ENCODE measurements at regions not wholly inside any gene's neighbourhood (a gene's known extent, or its start where the extent isn't known, plus 50 kb on each side); places are given as distances from the start of the nearest gene placed in this dataset.
A peak's percentile ranks its signal among the peaks of the same experiment; 100 is the strongest.

GRCh38 chr4:111537165-111537564, 608.1 kb upstream of the FAM241A start:
- 4% methylated on average over 2 of the region's 2 CpGs for WGBS (ENCODE audit: insufficient coverage, low coverage, missing lambda C conversion rate)
- peak; percentile 35; the same call in 1 of the 2 replicates for TF ChIP-seq CEBPB (tag; IDR thresholded peaks at IDR 0.05)
- TF ChIP-seq MGA (IDR thresholded peaks at IDR 0.05): no peak
- ChIA-PET CTCF (ENCODE audit: low intra/inter-chr PET ratio) (no interaction called here), POLR2A (no interaction called here)
- Histone ChIP-seq H4K20me1 (replicated peaks; ENCODE audit: control insufficient read depth, insufficient read depth, low read length) (no peaks in the 10 kb centered on the region), H3K9me3 (replicated peaks; ENCODE audit: control insufficient read depth, insufficient read depth, low read depth, low read length) (no peaks in the 10 kb centered on the region), H3K4me2 (ENCODE audit: insufficient read depth, low read length) (no peak overlapping the region), H3K36me3 (ENCODE audit: control insufficient read depth, insufficient read depth, low read length) (no peaks in the 10 kb centered on the region), H3K27me3 (ENCODE audit: control insufficient read depth in 2 of 2, insufficient read depth in 2 of 2, low read length in 2 of 2) (no peaks in the 10 kb centered on the region), H3K4me3 (no peak overlapping the region), H3K79me2 (ENCODE audit: control insufficient read depth, insufficient read depth, low read length) (no peaks in the 10 kb centered on the region), H3K4me1 (replicated peaks in 1 of 2; ENCODE audit: control insufficient read depth in 2 of 2, insufficient read depth in 2 of 2, low read length in 2 of 2) (no peaks in the 10 kb centered on the region), H3K9me1 (ENCODE audit: control insufficient read depth, insufficient read depth, low read length) (no peaks in the 10 kb centered on the region), H3K9ac (ENCODE audit: insufficient read depth in 1 of 2, low read depth in 2 of 2, low read length in 2 of 2) (no peak overlapping the region), H2AFZ (ENCODE audit: low read depth, low read length) (no peak overlapping the region), H3K27ac (ENCODE audit: extremely low read depth, low read depth, low read length) (no peak overlapping the region)
- in situ Hi-C loops (cut with MboI) (no loop called here), intact Hi-C loops (cut with micrococcal nuclease) (no loop called here)
- FAIRE-seq: no peak
- ATAC-seq: no peak
- no TSS peak for BruUV-seq (replicated peaks)
- no peak for DNase-seq (ENCODE audit: extremely low read depth in 1 of 4, low spot score in 3 of 4)
